ENCODE measurements at regions not wholly inside any gene's neighbourhood (a gene's known extent, or its start where the extent isn't known, plus 50 kb on each side); places are given as distances from the start of the nearest gene placed in this dataset.

DNA sequence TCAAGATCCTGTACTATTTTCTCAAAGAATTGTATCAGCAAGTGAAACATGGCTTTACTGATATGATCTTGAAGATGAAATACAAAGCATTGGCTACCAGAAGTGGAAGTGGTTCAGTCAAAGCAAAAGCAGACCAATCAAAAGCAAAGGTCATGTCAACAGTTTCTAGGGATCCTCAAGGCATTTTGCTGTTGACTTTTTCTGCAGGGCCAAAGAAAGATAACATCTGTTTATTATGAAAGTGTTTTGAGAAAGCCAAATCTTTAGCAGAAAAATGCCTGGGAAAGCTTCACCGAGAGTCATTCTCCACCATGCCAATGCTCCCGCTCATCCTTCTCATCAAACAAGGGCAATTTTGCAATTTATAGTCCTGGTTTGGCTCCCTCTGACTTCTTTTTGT, 90.3 kb upstream of the ACO1 start:
- ATAC-seq (no peak), DNase-seq (no peak)
- Histone ChIP-seq H3K27me3 (peaks cover 0 to 4% (median 0%) of the 10 kb centered on the region in 7 donors), H3K4me3 (no peak overlapping the region), H3K36me3 (no peaks in the 10 kb centered on the region), H3K27ac (no peak overlapping the region), H3K9me3 (peaks cover 0 to 7% (median 0%) of the 10 kb centered on the region in 11 donors), H3K4me1 (no peaks in the 10 kb centered on the region)
- WGBS, 2 donors = 71 to 74% methylated on average over 2 of the region's 2 CpGs
- intact Hi-C loops (cut with DNase I) = no loop called here
- TF ChIP-seq, protein P1, sequence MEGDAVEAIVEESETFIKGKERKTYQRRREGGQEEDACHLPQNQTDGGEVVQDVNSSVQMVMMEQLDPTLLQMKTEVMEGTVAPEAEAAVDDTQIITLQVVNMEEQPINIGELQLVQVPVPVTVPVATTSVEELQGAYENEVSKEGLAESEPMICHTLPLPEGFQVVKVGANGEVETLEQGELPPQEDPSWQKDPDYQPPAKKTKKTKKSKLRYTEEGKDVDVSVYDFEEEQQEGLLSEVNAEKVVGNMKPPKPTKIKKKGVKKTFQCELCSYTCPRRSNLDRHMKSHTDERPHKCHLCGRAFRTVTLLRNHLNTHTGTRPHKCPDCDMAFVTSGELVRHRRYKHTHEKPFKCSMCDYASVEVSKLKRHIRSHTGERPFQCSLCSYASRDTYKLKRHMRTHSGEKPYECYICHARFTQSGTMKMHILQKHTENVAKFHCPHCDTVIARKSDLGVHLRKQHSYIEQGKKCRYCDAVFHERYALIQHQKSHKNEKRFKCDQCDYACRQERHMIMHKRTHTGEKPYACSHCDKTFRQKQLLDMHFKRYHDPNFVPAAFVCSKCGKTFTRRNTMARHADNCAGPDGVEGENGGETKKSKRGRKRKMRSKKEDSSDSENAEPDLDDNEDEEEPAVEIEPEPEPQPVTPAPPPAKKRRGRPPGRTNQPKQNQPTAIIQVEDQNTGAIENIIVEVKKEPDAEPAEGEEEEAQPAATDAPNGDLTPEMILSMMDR (IDR thresholded peaks at IDR 0.05) = no peak

DNA sequence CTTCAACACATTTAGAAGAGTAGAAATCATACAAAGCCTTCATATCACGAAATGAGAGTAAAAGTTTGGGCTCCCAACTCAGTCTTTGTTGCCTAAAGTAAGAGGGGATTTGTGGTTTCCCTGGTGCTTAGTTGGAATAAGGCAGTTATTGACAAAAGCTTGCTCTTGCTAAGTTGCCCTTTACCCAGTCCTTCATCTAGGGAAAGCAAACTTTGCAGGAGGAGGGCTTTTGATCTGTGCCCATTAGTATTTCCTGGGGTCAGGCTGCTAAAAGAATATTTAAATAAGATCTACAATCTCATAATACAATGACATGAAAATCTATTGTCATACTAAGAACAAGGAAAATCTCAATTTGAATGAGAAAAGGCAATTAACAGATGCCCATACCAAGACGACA, 84.1 kb upstream of the ACO1 start:
- 62 to 64% methylated on average over 2 of the region's 2 CpGs for WGBS, 2 donors
- Histone ChIP-seq H3K4me3 (no peak overlapping the region), H3K36me3 (no peaks in the 10 kb centered on the region), H3K27me3 (peaks cover 0 to 4% (median 0%) of the 10 kb centered on the region in 7 donors), H3K27ac (no peak overlapping the region), H3K4me1 (no peaks in the 10 kb centered on the region), H3K9me3 (peaks cover 0 to 7% (median 0%) of the 10 kb centered on the region in 11 donors)
- intact Hi-C loops (cut with DNase I) = no loop called here
- no peak for ATAC-seq
- TF ChIP-seq, protein P1 (IDR thresholded peaks at IDR 0.05) = no peak
- DNase-seq = no peak

DNA sequence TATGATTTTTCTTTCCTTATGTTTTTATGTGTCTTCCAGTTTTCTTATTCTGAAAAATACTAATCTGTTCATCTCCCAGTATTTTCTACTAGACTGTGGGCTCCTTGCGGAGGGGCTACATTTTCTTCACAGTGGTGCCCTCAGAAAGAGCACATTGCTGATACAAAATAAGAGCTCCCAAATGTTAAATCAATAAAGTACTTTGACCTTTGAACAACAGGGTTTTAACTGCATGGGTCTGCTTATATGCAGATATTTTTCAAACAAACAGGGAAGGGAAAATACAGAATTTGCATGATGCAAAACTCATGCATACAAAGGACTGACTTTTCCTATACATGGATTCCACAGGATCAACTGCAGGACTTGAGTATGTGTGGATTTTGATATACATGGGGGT, 79.9 kb upstream of the ACO1 start:
- Histone ChIP-seq H3K4me1 (no peaks in the 10 kb centered on the region), H3K27me3 (no peaks in the 10 kb centered on the region), H3K36me3 (no peaks in the 10 kb centered on the region), H3K4me3 (no peak overlapping the region), H3K27ac (no peak overlapping the region), H3K9me3 (peaks cover 0 to 11% (median 0%) of the 10 kb centered on the region in 11 donors)
- TF ChIP-seq, protein P1 (IDR thresholded peaks at IDR 0.05) = no peak
- DNase-seq (no peak), ATAC-seq (no peak)
- 0% methylated on average over 1 of the region's 1 CpG for WGBS, 2 donors
- intact Hi-C loops (cut with DNase I) = no loop called here

GRCh38 chr9:32306006-32306405, 78.4 kb upstream of the ACO1 start:
- no peak overlapping the region for H3K4me3 ChIP-seq
- ATAC-seq (no peak), DNase-seq (no peak)
- no peaks in the 10 kb centered on the region for H3K4me1 ChIP-seq
- TF ChIP-seq, protein P1 (IDR thresholded peaks at IDR 0.05) = no peak
- no peaks in the 10 kb centered on the region for H3K36me3 ChIP-seq
- peaks cover 0 to 11% (median 0%) of the 10 kb centered on the region in 11 donors for H3K9me3 ChIP-seq
- intact Hi-C loops (cut with DNase I) = no loop called here
- H3K27me3 ChIP-seq = no peaks in the 10 kb centered on the region
- no peak overlapping the region for H3K27ac ChIP-seq
